ENCODE measurements at regions not wholly inside any gene's neighbourhood (a gene's known extent, or its start where the extent isn't known, plus 50 kb on each side); places are given as distances from the start of the nearest gene placed in this dataset.

DNA sequence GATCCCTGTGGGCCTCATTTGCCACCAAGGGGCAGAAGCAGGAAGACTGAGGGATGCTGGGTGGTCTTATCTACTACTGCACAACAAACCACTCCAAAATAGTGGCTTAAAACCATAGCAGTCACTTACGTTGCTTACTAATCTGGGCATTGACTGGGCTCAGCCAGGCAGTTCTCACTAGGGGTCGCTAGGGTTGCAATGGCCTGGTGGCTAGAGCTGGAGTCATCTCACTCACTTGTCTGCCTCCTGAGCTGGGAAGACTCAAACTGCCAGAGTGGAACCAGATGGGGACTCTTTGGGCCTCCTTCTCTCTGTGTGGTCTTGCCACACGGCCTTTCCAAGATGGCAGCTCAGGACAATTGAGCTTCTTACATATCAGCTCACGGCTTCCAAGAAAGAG is 216.3 kb upstream of the BCOR start:
- DNase-seq (ENCODE audit: low read depth), result no peak

DNA sequence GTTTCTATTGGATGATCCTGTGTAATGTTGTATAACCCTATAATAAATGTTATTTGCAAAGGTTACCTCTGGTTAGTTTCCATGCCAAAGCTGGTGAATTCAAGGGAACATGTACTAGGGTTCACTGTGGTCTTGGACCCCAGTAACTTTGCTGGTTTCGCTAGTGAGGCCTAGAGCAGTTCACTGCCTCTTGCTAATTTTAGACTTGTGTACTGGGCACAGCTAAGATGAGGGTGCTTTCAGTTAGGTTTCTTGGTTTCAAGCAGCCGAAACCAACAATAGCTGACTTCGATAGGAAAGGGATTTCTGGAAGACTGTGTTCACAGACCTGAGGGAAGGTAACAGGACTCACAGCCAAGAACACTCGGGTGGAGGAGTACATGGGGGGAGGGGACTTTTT is 215.5 kb upstream of the BCOR start:
- DNase-seq (ENCODE audit: low read depth), result no peak

DNA sequence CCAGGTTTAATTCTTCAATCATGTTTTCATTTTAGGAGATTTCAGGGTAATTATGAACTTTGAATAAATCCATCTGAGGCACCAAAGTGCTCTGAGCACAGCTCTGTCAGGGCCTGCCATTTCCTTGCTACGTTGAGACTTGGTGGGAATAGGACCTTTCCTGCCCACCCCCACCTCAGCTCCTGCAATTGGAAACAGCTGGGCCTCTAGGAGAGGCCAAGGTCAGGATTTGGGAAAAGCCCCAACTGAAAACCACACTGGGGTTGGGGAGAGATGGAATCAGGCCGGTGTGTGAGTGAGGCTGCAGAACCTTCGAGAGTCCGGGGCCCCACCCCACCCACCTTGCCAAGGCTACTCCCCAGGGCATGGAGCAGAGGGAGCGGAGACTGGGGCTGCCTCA is 212.7 kb upstream of the BCOR start:
- DNase-seq (ENCODE audit: low read depth), result no peak

DNA sequence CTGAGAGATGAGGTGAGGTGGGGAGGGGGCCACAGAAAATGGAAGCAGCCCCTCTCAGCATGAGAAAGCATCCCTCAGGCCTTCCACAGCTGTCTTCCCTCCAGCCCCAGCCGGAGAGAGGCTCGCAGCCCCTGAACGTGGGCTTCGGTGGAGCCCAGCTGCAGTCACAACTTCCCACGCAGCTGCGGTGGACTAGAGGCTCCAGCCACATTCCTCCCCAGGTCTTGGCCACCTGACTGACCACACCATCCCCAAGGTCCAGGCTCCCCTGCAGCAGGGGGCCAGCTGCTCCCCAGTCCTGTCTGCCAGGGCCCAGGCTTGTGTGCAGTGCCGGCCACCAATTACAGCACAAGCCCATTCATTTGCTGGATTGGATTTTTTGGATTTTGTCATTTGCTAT is 212.3 kb upstream of the BCOR start:
- no peak for DNase-seq (ENCODE audit: low read depth)

DNA sequence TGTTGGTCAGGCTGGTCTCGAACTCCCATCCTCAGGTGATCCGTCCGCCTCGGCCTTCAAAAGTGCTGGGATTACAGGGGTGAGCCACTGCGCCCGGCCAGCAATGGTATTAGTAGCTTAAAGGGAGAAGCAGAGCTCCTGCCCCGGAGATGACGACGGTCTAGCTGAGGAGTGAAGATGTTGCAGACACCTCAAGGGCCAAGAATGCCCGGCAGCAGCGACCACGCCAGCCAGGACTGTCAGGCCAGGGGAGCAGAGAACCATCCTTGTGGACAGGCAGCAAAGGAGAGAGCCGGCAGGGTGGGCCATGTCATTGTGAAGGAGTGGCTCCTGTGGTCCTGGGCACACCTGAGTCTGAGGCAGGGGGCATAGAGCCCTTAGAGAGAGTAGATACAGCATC is 210.1 kb upstream of the BCOR start:
- DNase-seq (ENCODE audit: low read depth), result no peak

DNA sequence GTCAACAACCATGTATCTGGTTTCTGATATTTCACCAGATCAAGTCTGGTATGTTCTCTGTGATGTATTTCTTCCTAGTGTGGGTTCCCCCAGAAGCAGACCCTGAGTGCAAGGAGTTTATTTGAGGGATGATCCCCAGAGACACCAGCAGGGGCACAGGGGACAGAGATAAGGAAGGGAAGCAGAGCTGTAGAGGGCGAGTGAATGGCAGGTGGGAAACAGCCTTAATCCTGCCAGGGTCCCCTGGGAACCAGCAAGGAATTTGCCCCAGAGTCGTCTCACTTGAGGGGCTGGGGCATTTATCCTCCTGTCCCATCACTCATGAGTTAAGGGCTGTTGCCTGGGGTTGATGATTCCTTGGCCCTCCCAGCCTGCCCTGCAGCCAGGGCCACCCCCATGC is 206.4 kb upstream of the BCOR start:
- no peak for DNase-seq (ENCODE audit: low read depth)

DNA sequence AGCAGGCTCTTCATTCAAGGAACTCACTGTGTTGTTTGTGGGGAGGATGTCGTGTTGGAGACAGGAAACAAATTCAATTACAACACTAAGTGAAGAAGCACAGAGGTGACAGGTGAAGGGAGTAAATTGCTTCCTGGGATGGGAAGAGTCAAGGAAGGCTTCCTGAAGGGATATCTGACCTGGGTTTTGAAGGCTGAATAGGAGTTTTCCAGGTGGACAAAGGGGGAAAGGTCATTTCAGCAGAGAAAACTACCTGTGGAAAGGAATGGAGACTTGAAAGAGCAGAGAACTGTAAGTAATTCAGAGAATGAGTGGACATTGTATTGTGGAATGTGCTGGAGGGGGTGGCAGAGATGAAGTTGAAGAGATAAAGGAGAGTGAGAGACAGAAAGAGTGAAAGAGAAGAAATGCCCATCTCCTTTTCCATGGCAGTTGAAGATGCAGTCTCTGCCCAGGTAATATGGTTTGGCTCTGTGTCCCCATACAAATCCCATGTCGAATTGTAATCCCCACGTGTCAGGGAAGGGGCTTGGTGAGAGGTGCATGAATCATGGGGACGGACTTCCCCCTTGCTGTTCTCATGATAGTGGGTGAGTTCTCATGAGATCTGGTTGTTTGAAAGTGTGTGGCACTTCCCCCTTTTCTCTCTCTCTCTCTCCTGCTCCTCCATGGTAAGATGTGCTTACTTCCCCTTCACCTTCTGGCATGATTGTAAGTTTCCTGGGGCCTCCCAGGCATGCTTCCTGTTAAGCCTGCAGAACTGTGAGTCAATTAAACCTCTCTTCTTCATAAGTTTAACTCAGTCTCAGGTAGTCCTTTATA is 205.7 kb upstream of the BCOR start:
- no peak for DNase-seq (ENCODE audit: low read depth)

DNA sequence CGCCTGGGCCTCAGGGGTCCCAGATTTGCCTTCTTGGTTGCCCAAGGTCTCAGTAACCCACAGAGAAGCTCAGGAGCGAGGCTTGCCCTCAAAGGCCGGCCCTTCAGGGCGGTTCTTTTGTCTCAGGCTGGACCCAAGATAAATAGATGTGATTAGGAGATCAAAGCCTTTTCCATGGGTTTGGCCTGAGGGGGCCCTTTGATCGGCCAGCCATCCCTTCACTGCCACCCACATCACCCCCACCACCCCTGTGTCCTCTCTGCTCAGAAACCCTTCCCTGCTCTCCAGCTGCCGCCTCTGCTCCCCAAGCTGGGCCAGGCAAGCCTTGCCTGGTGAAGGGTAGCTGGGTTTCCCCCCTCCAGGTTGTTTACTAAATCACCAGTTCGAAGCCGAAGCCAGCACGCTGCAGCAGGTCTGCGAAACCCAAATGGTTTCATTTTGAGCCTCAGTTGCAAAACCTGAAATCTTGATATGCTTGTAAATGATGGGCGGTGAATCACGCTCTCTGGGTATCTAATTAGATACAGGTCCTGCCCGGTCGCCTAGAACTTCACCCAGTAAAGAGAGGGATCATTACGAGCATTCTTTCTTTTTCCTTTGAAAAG is 202.6 kb upstream of the BCOR start:
- DNase-seq (ENCODE audit: low read depth), result no peak

DNA sequence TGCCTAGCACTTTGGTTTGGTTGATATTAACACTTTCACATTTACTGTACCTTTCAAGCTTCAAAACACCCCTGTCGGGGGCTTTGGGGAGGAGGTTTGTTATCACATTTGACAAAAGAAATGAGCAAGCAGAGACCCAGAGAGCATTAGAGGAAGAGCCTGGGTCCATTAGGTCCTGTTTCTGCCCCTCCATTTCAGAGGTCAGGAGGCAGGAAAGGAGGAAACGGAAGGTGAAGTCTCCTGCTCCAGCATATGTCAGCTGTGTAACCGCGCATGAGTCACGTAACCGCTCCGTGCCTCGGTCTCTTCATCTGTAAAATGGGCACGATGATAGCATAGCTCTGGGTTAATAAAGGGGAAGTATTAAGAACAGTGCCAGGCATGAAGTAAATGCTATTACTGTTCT is 201.9 kb upstream of the BCOR start:
- no peak for DNase-seq (ENCODE audit: low read depth)

DNA sequence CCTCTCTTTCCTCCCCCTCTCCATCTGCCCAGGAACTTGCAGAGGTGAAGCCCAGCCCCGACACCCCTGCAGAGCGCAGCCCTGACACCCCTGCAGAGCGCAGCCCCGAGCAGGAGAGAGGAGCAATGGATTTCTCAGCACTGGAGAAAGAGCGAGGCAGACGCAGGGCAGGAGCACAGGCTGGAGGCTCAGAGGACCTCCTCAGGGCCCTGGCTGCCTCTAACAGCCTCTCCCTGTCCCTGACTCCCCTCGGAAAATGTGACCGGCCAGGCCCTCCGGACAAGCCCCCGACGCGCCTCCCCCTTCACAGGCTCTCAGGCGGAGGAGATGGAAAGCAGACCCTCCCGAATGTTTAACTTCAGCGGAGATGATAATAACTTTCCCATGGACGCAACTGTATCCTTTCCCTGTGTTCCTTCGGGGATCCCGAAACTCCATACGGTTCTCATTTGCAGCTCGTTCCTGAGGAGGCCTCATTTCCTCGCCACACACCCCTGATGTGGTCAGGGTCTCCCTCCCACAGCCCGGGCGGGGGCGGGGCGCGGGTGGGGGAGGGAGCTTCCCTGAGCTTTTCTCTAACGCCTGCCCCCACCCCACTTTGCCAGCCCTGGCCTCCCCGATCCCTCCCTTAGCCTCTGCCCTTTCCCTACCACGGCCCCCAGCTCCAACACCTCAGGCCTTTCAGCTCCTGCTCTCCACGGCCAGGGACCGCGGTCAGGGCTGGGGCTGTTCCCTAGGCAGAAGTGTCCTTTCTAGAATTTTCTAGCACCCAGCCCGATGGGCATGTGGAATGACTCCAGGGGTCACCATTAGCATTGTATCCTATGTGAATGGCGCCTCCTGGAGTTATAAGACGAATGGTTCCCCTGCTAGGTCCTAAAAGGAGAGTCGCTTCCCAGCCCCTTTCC is 201.1 kb upstream of the BCOR start:
- DNase-seq (ENCODE audit: low read depth), result no peak

DNA sequence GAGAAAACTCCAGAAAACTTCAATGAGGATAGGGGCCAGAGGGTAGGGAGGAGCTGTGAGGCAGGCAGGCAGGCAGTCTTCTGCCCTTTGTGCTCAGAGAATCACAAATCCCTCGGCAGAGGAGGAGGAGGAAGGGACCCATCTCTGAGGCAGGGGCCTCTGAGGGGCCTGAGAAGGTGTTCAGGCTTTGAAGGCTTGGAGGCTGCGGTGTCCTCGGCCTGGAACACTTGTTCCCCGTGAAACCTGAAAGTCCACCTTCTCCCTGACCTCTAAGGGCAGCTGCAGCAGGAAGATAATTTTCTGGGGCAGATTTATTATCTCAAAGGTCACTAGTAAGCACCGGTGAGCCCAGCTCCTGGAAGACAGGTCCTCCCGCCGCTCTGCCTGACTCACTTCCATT is 200.3 kb upstream of the BCOR start:
- no peak for DNase-seq (ENCODE audit: low read depth)

DNA sequence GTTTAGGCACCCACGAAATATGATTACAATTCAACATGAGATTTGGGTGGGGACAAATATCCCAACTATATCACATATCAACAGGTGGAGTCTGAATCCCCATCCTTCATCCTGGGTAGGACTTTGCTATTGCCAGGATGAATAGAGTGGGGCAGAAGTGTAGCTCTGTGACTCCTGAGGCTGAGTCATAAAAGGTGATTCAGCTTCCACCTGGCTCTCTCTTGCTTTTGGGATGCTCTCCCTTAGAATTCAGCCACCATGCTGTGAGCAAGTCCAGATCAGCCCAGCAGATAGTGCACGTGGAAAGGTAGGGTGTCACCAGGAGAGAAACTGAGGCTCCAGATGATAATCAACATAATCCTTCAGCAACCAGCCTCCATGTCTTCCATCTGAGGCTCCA is 193.8 kb upstream of the BCOR start:
- DNase-seq (ENCODE audit: low read depth), result no peak

DNA sequence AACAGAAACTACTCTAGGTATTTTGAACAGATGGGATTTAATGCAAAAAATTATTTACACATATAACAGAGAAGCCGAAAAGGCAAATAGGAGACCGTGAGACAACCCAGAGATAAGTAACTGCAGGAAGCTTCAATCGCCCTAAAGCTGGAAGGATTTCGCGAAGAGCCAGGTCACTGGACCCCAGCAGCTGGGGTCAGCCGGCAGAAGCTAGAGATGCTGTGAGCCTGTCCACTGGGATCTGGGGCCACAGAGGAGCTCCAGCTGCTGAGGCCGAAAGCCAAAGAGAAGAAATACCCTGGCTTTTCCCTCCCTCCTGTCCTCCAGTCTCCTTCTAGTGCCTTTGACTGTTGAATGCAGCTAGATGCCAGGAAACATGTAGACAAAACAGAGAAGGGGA is 192.8 kb upstream of the BCOR start:
- DNase-seq (ENCODE audit: low read depth), result no peak

DNA sequence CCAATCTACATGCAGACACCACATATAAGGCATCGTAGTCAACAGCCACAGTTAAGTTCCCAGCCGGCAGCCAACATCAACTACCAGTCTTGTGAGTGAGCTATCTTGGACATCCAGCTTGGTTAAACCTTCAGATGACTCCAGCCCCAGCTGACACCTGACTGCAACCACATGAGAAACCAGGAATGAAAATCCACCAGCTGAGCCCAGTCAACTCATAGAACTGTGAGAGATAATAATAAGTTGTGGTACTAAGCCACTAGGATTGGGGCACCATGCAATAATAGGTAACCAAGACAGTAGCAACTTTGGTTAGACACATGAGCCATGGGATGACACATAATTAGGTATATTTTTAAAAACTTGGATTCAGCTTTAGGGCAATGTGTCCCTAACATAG is 188.1 kb upstream of the BCOR start:
- no peak for DNase-seq (ENCODE audit: low read depth)

DNA sequence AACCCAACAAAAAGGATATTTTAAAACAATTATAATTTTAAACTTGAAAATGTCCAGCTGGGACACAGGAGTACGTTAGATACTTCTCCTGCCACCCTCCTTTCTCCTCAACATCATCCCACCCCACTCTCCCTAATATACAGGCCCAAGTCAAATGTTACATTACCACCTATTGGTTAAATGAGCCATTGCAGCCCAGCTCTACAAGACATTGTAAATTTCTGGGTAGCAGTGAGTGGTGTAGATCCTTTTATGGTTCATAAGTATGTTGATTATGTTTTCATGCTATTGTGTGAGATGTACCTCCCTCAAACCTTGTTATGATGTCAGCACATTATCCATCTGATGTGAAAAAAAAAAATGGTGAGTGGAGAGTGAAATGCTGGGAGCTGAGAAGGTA is 187.1 kb upstream of the BCOR start:
- no peak for DNase-seq (ENCODE audit: low read depth)

DNA sequence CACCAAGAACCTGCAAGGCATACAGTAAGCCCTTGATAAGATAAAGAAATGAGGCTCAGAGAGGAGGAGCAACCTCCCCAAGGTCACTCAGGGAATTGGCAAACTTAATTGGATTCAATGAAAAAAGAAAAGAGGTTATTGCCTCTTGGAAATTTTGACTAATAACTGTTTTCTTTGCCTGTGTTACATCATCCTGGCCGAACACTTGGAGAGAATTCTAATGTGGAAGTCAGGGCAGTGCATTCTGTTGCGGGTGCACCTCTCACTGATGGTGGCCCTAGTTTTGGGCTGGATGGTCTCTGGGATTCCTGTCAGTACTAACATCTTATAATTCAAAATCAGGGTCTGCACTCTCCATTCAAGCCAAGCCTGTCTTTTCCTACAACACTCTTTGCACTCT is 186.2 kb upstream of the BCOR start:
- DNase-seq (ENCODE audit: low read depth), result no peak

DNA sequence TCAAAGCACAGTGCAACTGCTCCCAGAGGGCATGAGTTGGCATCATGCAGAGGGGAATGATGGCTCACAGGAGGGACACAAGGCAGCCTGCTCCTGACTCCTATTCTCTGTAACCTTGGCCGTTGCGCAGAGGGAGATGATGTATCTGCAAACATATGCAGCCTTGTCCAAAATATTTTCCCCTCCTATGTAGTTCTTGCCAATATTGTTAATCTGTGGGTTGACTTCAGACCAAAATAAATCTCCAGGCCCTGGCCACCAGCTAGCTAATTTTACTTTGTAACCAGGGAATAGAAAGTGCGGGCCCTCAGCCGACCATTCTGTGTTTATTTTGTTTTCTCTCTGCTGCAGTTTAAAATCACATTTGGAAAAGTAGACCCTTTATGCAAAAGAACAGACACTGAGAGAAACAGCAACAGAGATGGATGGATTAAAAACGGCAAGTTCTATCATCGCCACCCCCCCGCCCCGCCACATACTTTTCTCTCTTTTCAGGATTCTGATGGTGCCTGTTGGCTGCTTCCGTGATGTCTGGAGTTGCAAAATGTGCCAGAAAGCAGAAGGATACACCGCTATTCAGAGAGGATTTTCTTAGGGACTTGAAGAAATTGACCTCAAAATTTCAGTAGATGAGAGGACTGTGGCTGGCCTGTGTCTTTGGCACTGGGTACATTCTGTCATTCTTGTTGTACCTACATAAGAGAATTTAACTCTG is 185.3 kb upstream of the BCOR start:
- DNase-seq (ENCODE audit: low read depth), result no peak

DNA sequence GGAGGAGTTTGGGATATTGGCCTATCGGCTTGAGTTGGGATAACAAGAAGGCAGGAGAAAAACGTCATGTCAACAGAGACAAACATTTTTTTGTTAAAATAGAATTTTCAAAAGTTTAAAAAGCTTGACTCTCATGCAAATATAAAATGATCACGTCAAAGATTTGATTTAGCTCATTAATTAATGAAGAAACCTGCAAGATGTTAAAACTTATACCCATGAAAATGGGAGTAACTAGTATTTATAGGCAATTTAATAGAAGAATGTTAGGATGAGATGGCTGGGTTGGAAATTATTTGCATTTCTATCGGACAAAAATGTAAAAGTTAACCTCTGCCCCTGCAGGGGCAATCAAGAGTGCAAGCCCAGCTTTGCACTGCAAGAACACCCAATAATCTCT is 184.6 kb upstream of the BCOR start:
- no peak for DNase-seq (ENCODE audit: low read depth)

DNA sequence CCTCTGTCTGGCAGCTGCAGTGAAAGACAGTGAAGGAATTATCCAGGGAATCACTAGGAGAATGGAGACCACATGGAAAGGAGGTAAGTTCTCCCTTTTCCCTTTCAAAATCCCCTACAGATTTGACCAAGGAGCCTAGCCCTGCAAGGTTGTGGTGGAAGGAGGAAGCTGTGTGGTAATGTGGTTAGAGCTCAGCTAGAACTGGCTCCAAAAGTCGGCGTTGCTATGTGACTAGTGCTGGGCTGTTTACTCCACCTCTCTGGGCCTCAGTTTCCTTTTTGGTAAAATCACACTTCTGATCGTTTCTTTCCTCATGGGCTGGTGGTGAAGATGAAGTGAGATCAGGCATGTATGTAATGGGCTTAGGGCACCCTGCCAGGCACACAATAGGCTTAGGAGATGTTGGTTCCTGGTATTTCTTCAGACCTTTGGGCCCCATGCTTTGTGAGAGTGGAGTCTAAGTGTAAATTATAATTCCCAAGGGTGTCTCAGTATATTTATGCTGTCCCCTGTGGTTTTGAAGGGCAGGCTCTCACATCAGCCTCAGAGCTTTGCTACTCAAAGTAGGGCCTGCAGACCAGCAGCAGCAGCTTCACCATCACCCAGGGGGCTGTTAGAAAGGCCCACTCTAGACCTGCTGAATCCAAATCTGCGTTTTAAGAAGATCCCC is 183.7 kb upstream of the BCOR start:
- no peak for DNase-seq (ENCODE audit: low read depth)

DNA sequence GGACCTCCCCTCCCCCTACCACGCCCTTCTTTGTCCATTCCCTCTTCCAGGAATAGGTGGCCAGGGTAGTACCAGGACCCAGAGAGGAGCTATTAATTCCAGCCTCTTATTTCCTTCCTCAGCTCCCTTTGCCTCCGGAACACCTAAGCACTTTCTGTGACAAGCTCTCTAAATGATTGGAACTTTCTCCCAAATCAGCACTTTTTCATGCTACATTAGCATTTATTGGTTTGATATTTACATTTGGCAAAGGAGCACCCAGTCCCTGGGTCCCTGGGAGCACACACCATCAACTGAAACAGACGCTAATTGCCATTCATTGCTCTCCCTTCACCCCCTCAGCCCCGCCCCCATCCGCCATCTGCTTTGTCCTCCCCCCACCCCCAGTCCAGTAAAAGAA is 182.0 kb upstream of the BCOR start:
- no peak for DNase-seq (ENCODE audit: low read depth)

DNA sequence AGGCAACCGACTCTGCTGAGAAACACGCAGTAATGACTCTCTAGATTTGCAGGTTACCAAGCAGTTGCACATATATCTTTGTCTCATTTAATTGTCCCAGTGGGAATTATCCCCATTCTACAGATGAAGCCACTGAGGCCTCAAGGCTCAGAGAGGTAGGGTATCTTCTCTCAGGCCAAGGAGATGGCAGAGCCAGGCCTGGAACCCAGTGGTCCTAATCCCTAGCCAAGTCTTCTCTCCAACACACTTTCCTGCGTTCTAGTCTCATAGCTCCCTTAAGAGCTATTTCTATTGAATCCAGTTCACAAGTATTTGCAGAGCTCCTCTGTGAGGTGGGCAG is 181.3 kb upstream of the BCOR start:
- DNase-seq (ENCODE audit: low read depth), result no peak
